ENCODE measurements at regions not wholly inside any gene's neighbourhood (a gene's known extent, or its start where the extent isn't known, plus 50 kb on each side); places are given as distances from the start of the nearest gene placed in this dataset.
"Not testable (repeated sequence)": the region's sequence is repeated elsewhere in the genome, so short reads cannot be mapped to it uniquely, and the experiment has no call there.

GRCh38 chr19:28685802-28686201, 527.1 kb downstream of the UQCRFS1 start:
- Histone ChIP-seq H3K4me1 (ENCODE audit: insufficient read depth, low read length) (no peaks in the 10 kb centered on the region), H3K27me3 (ENCODE audit: insufficient read depth, low read length) (no peaks in the 10 kb centered on the region), H3K36me3 (ENCODE audit: insufficient read depth, low read depth, low read length) (no peaks in the 10 kb centered on the region), H3K9me3 (ENCODE audit: insufficient read depth, low read depth, low read length) (no peaks in the 10 kb centered on the region), H3K9ac (ENCODE audit: low read depth, low read length) (no peak overlapping the region), H3K27ac (ENCODE audit: low read length) (no peak overlapping the region), H3K4me3 (ENCODE audit: low read length) (no peak overlapping the region)

GRCh38 chr19:28685077-28685476, 527.9 kb downstream of the UQCRFS1 start:
- H3K27ac ChIP-seq (ENCODE audit: low read length); H3K9ac ChIP-seq (ENCODE audit: low read depth, low read length); H3K4me1 ChIP-seq (ENCODE audit: insufficient read depth, low read length); H3K4me3 ChIP-seq (ENCODE audit: low read length); H3K36me3 ChIP-seq (ENCODE audit: insufficient read depth, low read depth, low read length); H3K27me3 ChIP-seq (ENCODE audit: insufficient read depth, low read length); H3K9me3 ChIP-seq (ENCODE audit: insufficient read depth, low read depth, low read length): not testable (repeated sequence)

- Histone ChIP-seq H3K27ac (ENCODE audit: low read length) (no peak overlapping the region), H3K27me3 (ENCODE audit: insufficient read depth, low read length) (no peaks in the 10 kb centered on the region), H3K9ac (ENCODE audit: low read depth, low read length) (no peak overlapping the region), H3K36me3 (ENCODE audit: insufficient read depth, low read depth, low read length) (no peaks in the 10 kb centered on the region), H3K4me1 (ENCODE audit: insufficient read depth, low read length) (no peaks in the 10 kb centered on the region), H3K9me3 (ENCODE audit: insufficient read depth, low read depth, low read length) (no peaks in the 10 kb centered on the region), H3K4me3 (ENCODE audit: low read length) (no peak overlapping the region)
Observed at GRCh38 chr19:28680111-28680510, 532.8 kb downstream of the UQCRFS1 start.

- Histone ChIP-seq H3K9me3 (ENCODE audit: insufficient read depth, low read depth, low read length) (peaks cover 17% of the 10 kb centered on the region), H3K36me3 (ENCODE audit: insufficient read depth, low read depth, low read length) (no peaks in the 10 kb centered on the region)
Observed at GRCh38 chr19:28670836-28671235, 542.1 kb downstream of the UQCRFS1 start.

GRCh38 chr19:28669804-28670203, 543.1 kb downstream of the UQCRFS1 start:
- Histone ChIP-seq H3K36me3 (ENCODE audit: insufficient read depth, low read depth, low read length) (no peaks in the 10 kb centered on the region), H3K4me3 (ENCODE audit: low read length) (no peak overlapping the region), H3K27me3 (ENCODE audit: insufficient read depth, low read length) (no peaks in the 10 kb centered on the region), H3K9ac (ENCODE audit: low read depth, low read length) (no peak overlapping the region), H3K4me1 (ENCODE audit: insufficient read depth, low read length) (no peaks in the 10 kb centered on the region), H3K27ac (ENCODE audit: low read length) (no peak overlapping the region), H3K9me3 (ENCODE audit: insufficient read depth, low read depth, low read length) (peaks cover 17% of the 10 kb centered on the region)

More at GRCh38 chr19:28670836-28671235, 542.1 kb downstream of the UQCRFS1 start:
- no peaks in the 10 kb centered on the region for H3K4me1 ChIP-seq (ENCODE audit: insufficient read depth, low read length)
- no peaks in the 10 kb centered on the region for H3K27me3 ChIP-seq (ENCODE audit: insufficient read depth, low read length)
- H3K27ac ChIP-seq (ENCODE audit: low read length): no peak overlapping the region
- H3K9ac ChIP-seq (ENCODE audit: low read depth, low read length): no peak overlapping the region
- H3K4me3 ChIP-seq (ENCODE audit: low read length): no peak overlapping the region

- Histone ChIP-seq H3K9me3 (ENCODE audit: insufficient read depth, low read depth, low read length) (peaks cover 17% of the 10 kb centered on the region), H3K4me3 (ENCODE audit: low read length) (no peak overlapping the region), H3K9ac (ENCODE audit: low read depth, low read length) (no peak overlapping the region), H3K27me3 (ENCODE audit: insufficient read depth, low read length) (no peaks in the 10 kb centered on the region), H3K4me1 (ENCODE audit: insufficient read depth, low read length) (no peaks in the 10 kb centered on the region), H3K36me3 (ENCODE audit: insufficient read depth, low read depth, low read length) (no peaks in the 10 kb centered on the region), H3K27ac (ENCODE audit: low read length) (no peak overlapping the region)
Observed at GRCh38 chr19:28667348-28667977, 545.5 kb downstream of the UQCRFS1 start.

- Histone ChIP-seq H3K9me3 (ENCODE audit: insufficient read depth, low read depth, low read length) (peaks cover 17% of the 10 kb centered on the region), H3K4me1 (ENCODE audit: insufficient read depth, low read length) (no peaks in the 10 kb centered on the region), H3K27ac (ENCODE audit: low read length) (no peak overlapping the region), H3K36me3 (ENCODE audit: insufficient read depth, low read depth, low read length) (no peaks in the 10 kb centered on the region), H3K27me3 (ENCODE audit: insufficient read depth, low read length) (no peaks in the 10 kb centered on the region), H3K9ac (ENCODE audit: low read depth, low read length) (no peak overlapping the region), H3K4me3 (ENCODE audit: low read length) (no peak overlapping the region)
Observed at GRCh38 chr19:28665748-28666147, 547.2 kb downstream of the UQCRFS1 start.

GRCh38 chr19:28656644-28657043, 556.3 kb downstream of the UQCRFS1 start:
- Histone ChIP-seq H3K27me3 (ENCODE audit: insufficient read depth, low read length) (no peaks in the 10 kb centered on the region), H3K36me3 (ENCODE audit: insufficient read depth, low read depth, low read length) (no peaks in the 10 kb centered on the region), H3K4me3 (ENCODE audit: low read length) (no peak overlapping the region), H3K4me1 (ENCODE audit: insufficient read depth, low read length) (no peaks in the 10 kb centered on the region), H3K9ac (ENCODE audit: low read depth, low read length) (no peak overlapping the region), H3K9me3 (ENCODE audit: insufficient read depth, low read depth, low read length) (no peaks in the 10 kb centered on the region; the same call in 1 of the 2 replicates), H3K27ac (ENCODE audit: low read length) (no peak overlapping the region)

- Histone ChIP-seq H3K9ac (ENCODE audit: low read depth, low read length) (no peak overlapping the region), H3K9me3 (ENCODE audit: insufficient read depth, low read depth, low read length) (no peaks in the 10 kb centered on the region; the same call in 1 of the 2 replicates), H3K4me1 (ENCODE audit: insufficient read depth, low read length) (no peaks in the 10 kb centered on the region), H3K4me3 (ENCODE audit: low read length) (no peak overlapping the region), H3K27me3 (ENCODE audit: insufficient read depth, low read length) (no peaks in the 10 kb centered on the region), H3K36me3 (ENCODE audit: insufficient read depth, low read depth, low read length) (no peaks in the 10 kb centered on the region), H3K27ac (ENCODE audit: low read length) (no peak overlapping the region)
Observed at GRCh38 chr19:28655054-28655453, 557.9 kb downstream of the UQCRFS1 start.

- Histone ChIP-seq H3K27ac (ENCODE audit: low read length) (no peak overlapping the region), H3K9ac (ENCODE audit: low read depth, low read length) (no peak overlapping the region), H3K4me3 (ENCODE audit: low read length) (no peak overlapping the region), H3K36me3 (ENCODE audit: insufficient read depth, low read depth, low read length) (no peaks in the 10 kb centered on the region), H3K27me3 (ENCODE audit: insufficient read depth, low read length) (no peaks in the 10 kb centered on the region), H3K4me1 (ENCODE audit: insufficient read depth, low read length) (no peaks in the 10 kb centered on the region), H3K9me3 (ENCODE audit: insufficient read depth, low read depth, low read length) (no peaks in the 10 kb centered on the region)
Observed at GRCh38 chr19:28652765-28653164, 560.2 kb downstream of the UQCRFS1 start.

- H3K27me3 ChIP-seq (ENCODE audit: insufficient read depth, low read length): no peaks in the 10 kb centered on the region
- H3K27ac ChIP-seq (ENCODE audit: low read length): no peak overlapping the region
- no peaks in the 10 kb centered on the region for H3K36me3 ChIP-seq (ENCODE audit: insufficient read depth, low read depth, low read length)
- no peak overlapping the region for H3K4me3 ChIP-seq (ENCODE audit: low read length)
- H3K9ac ChIP-seq (ENCODE audit: low read depth, low read length): no peak overlapping the region
- H3K9me3 ChIP-seq (ENCODE audit: insufficient read depth, low read depth, low read length): no peaks in the 10 kb centered on the region
- H3K4me1 ChIP-seq (ENCODE audit: insufficient read depth, low read length): no peaks in the 10 kb centered on the region
Observed at GRCh38 chr19:28646629-28647028, 566.3 kb downstream of the UQCRFS1 start.

GRCh38 chr19:28644169-28644775, 568.7 kb downstream of the UQCRFS1 start:
- H3K36me3 ChIP-seq (ENCODE audit: insufficient read depth, low read depth, low read length): no peaks in the 10 kb centered on the region
- no peak overlapping the region for H3K4me3 ChIP-seq (ENCODE audit: low read length)
- H3K9me3 ChIP-seq (ENCODE audit: insufficient read depth, low read depth, low read length): no peaks in the 10 kb centered on the region
- H3K9ac ChIP-seq (ENCODE audit: low read depth, low read length): no peak overlapping the region
- H3K4me1 ChIP-seq (ENCODE audit: insufficient read depth, low read length): no peaks in the 10 kb centered on the region
- no peaks in the 10 kb centered on the region for H3K27me3 ChIP-seq (ENCODE audit: insufficient read depth, low read length)
- no peak overlapping the region for H3K27ac ChIP-seq (ENCODE audit: low read length)
